Prostate gland (tissue), 2 donors: ENCODE measurements at regions not wholly inside any gene's neighbourhood (a gene's known extent, or its start where the extent isn't known, plus 50 kb on each side); places are given as distances from the start of the nearest gene placed in this dataset.

Experiments
- POLR2A ChIP-seq: fragments of 450-650 bp; IDR thresholded peaks from one replicate; pipeline ENCODE4 v1.6.1; 2016; ENCODE audit warnings: antibody characterized with exemption, mild to moderate bottlenecking
- TF ChIP-seq, protein P1 (sequence below), 4 experiments: fragments of 200-600 bp in 2 of 4; fragments of 450-650 bp in 2 of 4; sonication (generic) in 2 of 4; IDR thresholded peaks; 1 replicate in 3 of 4; 2 replicates in 1 of 4; pipeline ENCODE4 v1.5.1; 2016 to 2019; ENCODE audit warnings: antibody characterized with exemption in 4 of 4, mild to moderate bottlenecking in 2 of 4, moderate library complexity in 2 of 4

DNA sequence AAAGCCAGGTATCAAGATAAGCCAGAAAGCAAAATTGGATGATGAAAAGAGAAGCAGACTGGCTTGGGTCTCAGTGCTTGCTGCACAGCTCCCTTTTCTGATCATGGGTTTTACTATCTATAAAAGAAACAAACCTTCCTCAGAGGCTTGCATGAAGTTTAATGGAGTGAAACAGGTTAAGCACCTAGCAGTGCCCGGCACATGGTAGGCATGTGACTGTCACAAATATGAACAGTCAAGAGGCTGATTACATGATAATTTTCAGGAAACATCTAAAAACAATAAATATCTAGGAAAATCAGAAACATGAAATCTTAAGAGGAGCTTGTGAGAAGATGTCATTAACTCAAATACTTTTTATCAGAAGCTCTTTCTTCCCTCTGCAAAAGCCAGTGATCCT lies 519.2 kb downstream of the EPHB1 start:
- TF ChIP-seq, protein P1, sequence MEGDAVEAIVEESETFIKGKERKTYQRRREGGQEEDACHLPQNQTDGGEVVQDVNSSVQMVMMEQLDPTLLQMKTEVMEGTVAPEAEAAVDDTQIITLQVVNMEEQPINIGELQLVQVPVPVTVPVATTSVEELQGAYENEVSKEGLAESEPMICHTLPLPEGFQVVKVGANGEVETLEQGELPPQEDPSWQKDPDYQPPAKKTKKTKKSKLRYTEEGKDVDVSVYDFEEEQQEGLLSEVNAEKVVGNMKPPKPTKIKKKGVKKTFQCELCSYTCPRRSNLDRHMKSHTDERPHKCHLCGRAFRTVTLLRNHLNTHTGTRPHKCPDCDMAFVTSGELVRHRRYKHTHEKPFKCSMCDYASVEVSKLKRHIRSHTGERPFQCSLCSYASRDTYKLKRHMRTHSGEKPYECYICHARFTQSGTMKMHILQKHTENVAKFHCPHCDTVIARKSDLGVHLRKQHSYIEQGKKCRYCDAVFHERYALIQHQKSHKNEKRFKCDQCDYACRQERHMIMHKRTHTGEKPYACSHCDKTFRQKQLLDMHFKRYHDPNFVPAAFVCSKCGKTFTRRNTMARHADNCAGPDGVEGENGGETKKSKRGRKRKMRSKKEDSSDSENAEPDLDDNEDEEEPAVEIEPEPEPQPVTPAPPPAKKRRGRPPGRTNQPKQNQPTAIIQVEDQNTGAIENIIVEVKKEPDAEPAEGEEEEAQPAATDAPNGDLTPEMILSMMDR (IDR thresholded peaks at IDR 0.05), result no peak
- TF ChIP-seq POLR2A, result no peak
